ENCODE measurements at regions not wholly inside any gene's neighbourhood (a gene's known extent, or its start where the extent isn't known, plus 50 kb on each side); places are given as distances from the start of the nearest gene placed in this dataset.
"Not testable (repeated sequence)": the region's sequence is repeated elsewhere in the genome, so short reads cannot be mapped to it uniquely, and the experiment has no call there.

- DNase-seq (ENCODE audit: low read depth) = no peak
Observed at GRCh38 chr14:31911160-31911559, 165.9 kb upstream of the ARHGAP5 start.

- DNase-seq (ENCODE audit: low read depth) = no peak
Observed at GRCh38 chr14:31913370-31913769, 163.7 kb upstream of the ARHGAP5 start.

- DNase-seq (ENCODE audit: low read depth) = not testable (repeated sequence)
Observed at GRCh38 chr14:31918289-31918688, 158.8 kb upstream of the ARHGAP5 start.

GRCh38 chr14:31920001-31920400 lies 157.1 kb upstream of the ARHGAP5 start:
- no peak for DNase-seq (ENCODE audit: low read depth)

- peak; percentile 40 for DNase-seq (ENCODE audit: low read depth)
Observed at GRCh38 chr14:31920989-31921650, 156.0 kb upstream of the ARHGAP5 start.

GRCh38 chr14:31921721-31922120 lies 155.4 kb upstream of the ARHGAP5 start:
- no peak for DNase-seq (ENCODE audit: low read depth)

- DNase-seq (ENCODE audit: low read depth) = peak; percentile 72
Observed at GRCh38 chr14:31926123-31926522, 151.0 kb upstream of the ARHGAP5 start.

GRCh38 chr14:31926652-31927347 lies 150.3 kb upstream of the ARHGAP5 start:
- peak; percentile 75 for DNase-seq (ENCODE audit: low read depth)

- peak; percentile 99 for DNase-seq (ENCODE audit: low read depth)
Observed at GRCh38 chr14:31927348-31927832, 149.7 kb upstream of the ARHGAP5 start.

GRCh38 chr14:31930070-31930469 lies 147.0 kb upstream of the ARHGAP5 start:
- DNase-seq (ENCODE audit: low read depth) = no peak

- peak; percentile 53 for DNase-seq (ENCODE audit: low read depth)
Observed at GRCh38 chr14:31930493-31931240, 146.4 kb upstream of the ARHGAP5 start.

GRCh38 chr14:31932675-31933074 lies 144.4 kb upstream of the ARHGAP5 start:
- DNase-seq (ENCODE audit: low read depth) = no peak

GRCh38 chr14:31933716-31934115 lies 143.4 kb upstream of the ARHGAP5 start:
- peak; percentile 59 for DNase-seq (ENCODE audit: low read depth)

- DNase-seq (ENCODE audit: low read depth) = peak; percentile 78
Observed at GRCh38 chr14:31934767-31935266, 142.3 kb upstream of the ARHGAP5 start.

GRCh38 chr14:31935391-31935790 lies 141.7 kb upstream of the ARHGAP5 start:
- DNase-seq (ENCODE audit: low read depth) = no peak

- peak; percentile 38 for DNase-seq (ENCODE audit: low read depth)
Observed at GRCh38 chr14:31936115-31936514, 141.0 kb upstream of the ARHGAP5 start.

- peak; percentile 90 for DNase-seq (ENCODE audit: low read depth)
Observed at GRCh38 chr14:31937730-31938346, 139.3 kb upstream of the ARHGAP5 start.

- DNase-seq (ENCODE audit: low read depth) = no peak
Observed at GRCh38 chr14:31939934-31940333, 137.2 kb upstream of the ARHGAP5 start.

GRCh38 chr14:31941487-31941886 lies 135.6 kb upstream of the ARHGAP5 start:
- no peak for DNase-seq (ENCODE audit: low read depth)

GRCh38 chr14:31942166-31942841 lies 134.8 kb upstream of the ARHGAP5 start:
- DNase-seq (ENCODE audit: low read depth) = no peak

GRCh38 chr14:31943217-31943799 lies 133.8 kb upstream of the ARHGAP5 start:
- no peak for DNase-seq (ENCODE audit: low read depth)
